ENCODE measurements at regions not wholly inside any gene's neighbourhood (a gene's known extent, or its start where the extent isn't known, plus 50 kb on each side); places are given as distances from the start of the nearest gene placed in this dataset.

DNA sequence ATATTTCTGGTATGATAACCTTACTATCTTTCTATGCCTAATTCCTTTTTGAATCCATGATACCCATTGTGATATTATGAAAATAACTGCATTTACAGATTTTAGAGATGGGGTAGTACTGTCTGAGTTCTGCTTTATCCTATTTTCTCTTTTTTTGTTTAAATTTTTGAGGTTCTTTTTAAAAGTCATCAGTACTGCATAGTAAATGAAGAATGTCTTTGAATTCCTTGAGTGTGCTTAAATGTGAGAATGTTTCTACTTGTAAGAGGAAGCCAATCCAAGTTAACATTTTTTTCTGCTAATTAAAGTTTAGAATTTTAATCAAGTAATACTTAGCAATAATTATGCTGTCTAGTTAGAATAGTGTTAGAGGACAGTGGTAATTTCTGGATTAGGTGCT lies 474.6 kb downstream of the PCNX1 start:
- Histone ChIP-seq H3K36me3 (ENCODE audit: insufficient read depth, insufficient read length, low read length) (no peaks in the 10 kb centered on the region), H3K4me1 (ENCODE audit: insufficient read depth, insufficient read length) (no peaks in the 10 kb centered on the region), H3K9ac (ENCODE audit: insufficient read length, low read depth) (no peak overlapping the region), H3K4me3 (ENCODE audit: insufficient read length, low read depth) (no peak overlapping the region), H3K9me3 (ENCODE audit: insufficient read depth, low read length) (peaks cover 18% of the 10 kb centered on the region; the same call in 1 of the 2 replicates), H3K27me3 (ENCODE audit: insufficient read depth, insufficient read length) (no peaks in the 10 kb centered on the region)
- DNase-seq (ENCODE audit: low read depth, low spot score): no peak
- no peak for TF ChIP-seq SUZ12 (IDR thresholded peaks at IDR 0.05; ENCODE audit: extremely low read depth, insufficient read depth, insufficient read length)
- no peak for TF ChIP-seq ZNF274 (IDR thresholded peaks at IDR 0.05; ENCODE audit: low read depth, low read length)
- TF ChIP-seq YY1 (IDR thresholded peaks at IDR 0.05; ENCODE audit: insufficient read depth, insufficient read length): no peak

DNA sequence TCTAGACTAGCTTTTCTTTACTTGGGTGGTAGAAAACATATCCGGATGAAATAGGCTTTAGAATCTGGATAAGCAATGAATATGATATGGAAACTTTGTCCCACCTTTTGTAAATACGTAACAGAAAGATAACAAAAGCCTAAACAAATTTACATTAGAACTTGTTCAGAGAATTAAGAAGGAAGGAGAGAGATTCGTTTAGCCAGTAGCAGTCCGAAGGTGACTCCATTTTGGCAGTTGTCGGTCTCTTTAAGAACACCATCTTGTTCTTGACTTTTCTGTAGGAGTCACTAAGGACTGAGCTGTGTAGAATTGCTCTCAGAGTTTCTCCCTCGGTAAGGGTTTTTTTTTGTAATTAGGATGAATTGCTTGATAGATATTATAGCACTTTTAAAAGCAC lies 475.1 kb downstream of the PCNX1 start:
- no peak overlapping the region for H3K4me3 ChIP-seq (ENCODE audit: insufficient read length, low read depth)
- H3K4me1 ChIP-seq (ENCODE audit: insufficient read depth, insufficient read length): no peaks in the 10 kb centered on the region
- DNase-seq (ENCODE audit: low read depth, low spot score): no peak
- no peaks in the 10 kb centered on the region for H3K36me3 ChIP-seq (ENCODE audit: insufficient read depth, insufficient read length, low read length)
- H3K27me3 ChIP-seq (ENCODE audit: insufficient read depth, insufficient read length): no peaks in the 10 kb centered on the region
- peaks cover 13% of the 10 kb centered on the region; the same call in 1 of the 2 replicates for H3K9me3 ChIP-seq (ENCODE audit: insufficient read depth, low read length)
- H3K9ac ChIP-seq (ENCODE audit: insufficient read length, low read depth): no peak overlapping the region
- no peak for TF ChIP-seq SUZ12 (IDR thresholded peaks at IDR 0.05; ENCODE audit: extremely low read depth, insufficient read depth, insufficient read length)
- no peak for TF ChIP-seq ZNF274 (IDR thresholded peaks at IDR 0.05; ENCODE audit: low read depth, low read length)
- no peak for TF ChIP-seq YY1 (IDR thresholded peaks at IDR 0.05; ENCODE audit: insufficient read depth, insufficient read length)

GRCh38 chr14:71383510-71383909 lies 476.3 kb downstream of the PCNX1 start:
- Histone ChIP-seq H3K4me1 (ENCODE audit: insufficient read depth, insufficient read length) (no peaks in the 10 kb centered on the region), H3K4me3 (ENCODE audit: insufficient read length, low read depth) (no peak overlapping the region), H3K9me3 (ENCODE audit: insufficient read depth, low read length) (peaks cover 4% of the 10 kb centered on the region; the same call in 1 of the 2 replicates), H3K9ac (ENCODE audit: insufficient read length, low read depth) (no peak overlapping the region), H3K27me3 (ENCODE audit: insufficient read depth, insufficient read length) (no peaks in the 10 kb centered on the region), H3K36me3 (ENCODE audit: insufficient read depth, insufficient read length, low read length) (no peaks in the 10 kb centered on the region)
- DNase-seq (ENCODE audit: low read depth, low spot score): no peak
- TF ChIP-seq YY1 (IDR thresholded peaks at IDR 0.05; ENCODE audit: insufficient read depth, insufficient read length) (no peak), ZNF274 (IDR thresholded peaks at IDR 0.05; ENCODE audit: low read depth, low read length) (no peak), SUZ12 (IDR thresholded peaks at IDR 0.05; ENCODE audit: extremely low read depth, insufficient read depth, insufficient read length) (no peak)

- DNase-seq (ENCODE audit: low read depth, low spot score): no peak
- H3K9me3 ChIP-seq (ENCODE audit: insufficient read depth, low read length): peaks cover 3% of the 10 kb centered on the region; the same call in 1 of the 2 replicates
- TF ChIP-seq YY1 (IDR thresholded peaks at IDR 0.05; ENCODE audit: insufficient read depth, insufficient read length) (no peak), ZNF274 (IDR thresholded peaks at IDR 0.05; ENCODE audit: low read depth, low read length) (no peak), SUZ12 (IDR thresholded peaks at IDR 0.05; ENCODE audit: extremely low read depth, insufficient read depth, insufficient read length) (no peak)
Measured at GRCh38 chr14:71384007-71384845, 477.0 kb downstream of the PCNX1 start.

GRCh38 chr14:71387753-71388152 lies 480.5 kb downstream of the PCNX1 start:
- Histone ChIP-seq H3K27me3 (ENCODE audit: insufficient read depth, insufficient read length) (no peaks in the 10 kb centered on the region), H3K36me3 (ENCODE audit: insufficient read depth, insufficient read length, low read length) (no peaks in the 10 kb centered on the region), H3K9ac (ENCODE audit: insufficient read length, low read depth) (no peak overlapping the region), H3K9me3 (ENCODE audit: insufficient read depth, low read length) (no peaks in the 10 kb centered on the region), H3K4me3 (ENCODE audit: insufficient read length, low read depth) (no peak overlapping the region), H3K4me1 (ENCODE audit: insufficient read depth, insufficient read length) (no peaks in the 10 kb centered on the region)
- TF ChIP-seq ZNF274 (IDR thresholded peaks at IDR 0.05; ENCODE audit: low read depth, low read length) (no peak), SUZ12 (IDR thresholded peaks at IDR 0.05; ENCODE audit: extremely low read depth, insufficient read depth, insufficient read length) (no peak), YY1 (IDR thresholded peaks at IDR 0.05; ENCODE audit: insufficient read depth, insufficient read length) (no peak)
- DNase-seq (ENCODE audit: low read depth, low spot score): no peak

More at GRCh38 chr14:71384007-71384845, 477.0 kb downstream of the PCNX1 start:
- Histone ChIP-seq H3K4me3 (ENCODE audit: insufficient read length, low read depth) (no peak overlapping the region), H3K36me3 (ENCODE audit: insufficient read depth, insufficient read length, low read length) (no peaks in the 10 kb centered on the region), H3K9ac (ENCODE audit: insufficient read length, low read depth) (no peak overlapping the region), H3K4me1 (ENCODE audit: insufficient read depth, insufficient read length) (no peaks in the 10 kb centered on the region), H3K27me3 (ENCODE audit: insufficient read depth, insufficient read length) (no peaks in the 10 kb centered on the region)

DNA sequence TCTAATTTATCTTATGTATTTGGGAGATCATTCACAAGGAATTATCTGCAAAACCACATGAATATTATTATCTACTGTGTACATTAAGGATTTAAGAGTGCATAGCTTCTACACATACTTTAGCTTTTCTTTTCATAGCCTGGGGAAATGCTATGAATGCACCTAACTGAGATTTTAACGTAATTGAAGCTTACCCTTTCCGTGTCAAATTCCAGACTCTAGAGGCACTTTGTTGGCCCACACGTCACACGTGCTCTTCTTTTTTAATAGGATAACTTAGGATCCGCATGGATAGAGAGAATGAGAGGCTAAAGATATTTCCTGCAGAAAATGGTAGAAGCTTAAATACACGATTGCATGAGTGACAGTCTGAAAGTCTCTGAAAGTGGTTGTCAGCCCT lies 481.1 kb downstream of the PCNX1 start:
- H3K9ac ChIP-seq (ENCODE audit: insufficient read length, low read depth): no peak overlapping the region
- no peaks in the 10 kb centered on the region for H3K9me3 ChIP-seq (ENCODE audit: insufficient read depth, low read length)
- no peak overlapping the region for H3K4me3 ChIP-seq (ENCODE audit: insufficient read length, low read depth)
- no peaks in the 10 kb centered on the region for H3K27me3 ChIP-seq (ENCODE audit: insufficient read depth, insufficient read length)
- no peaks in the 10 kb centered on the region for H3K4me1 ChIP-seq (ENCODE audit: insufficient read depth, insufficient read length)
- TF ChIP-seq YY1 (IDR thresholded peaks at IDR 0.05; ENCODE audit: insufficient read depth, insufficient read length) (no peak), SUZ12 (IDR thresholded peaks at IDR 0.05; ENCODE audit: extremely low read depth, insufficient read depth, insufficient read length) (no peak)
- H3K36me3 ChIP-seq (ENCODE audit: insufficient read depth, insufficient read length, low read length): no peaks in the 10 kb centered on the region
- no peak for DNase-seq (ENCODE audit: low read depth, low spot score)

- no peaks in the 10 kb centered on the region for H3K4me1 ChIP-seq (ENCODE audit: insufficient read depth, insufficient read length)
- H3K27me3 ChIP-seq (ENCODE audit: insufficient read depth, insufficient read length): no peaks in the 10 kb centered on the region
- TF ChIP-seq SUZ12 (IDR thresholded peaks at IDR 0.05; ENCODE audit: extremely low read depth, insufficient read depth, insufficient read length): no peak
- no peak for DNase-seq (ENCODE audit: low read depth, low spot score)
- H3K36me3 ChIP-seq (ENCODE audit: insufficient read depth, insufficient read length, low read length): no peaks in the 10 kb centered on the region
- no peaks in the 10 kb centered on the region for H3K9me3 ChIP-seq (ENCODE audit: insufficient read depth, low read length)
- no peak overlapping the region for H3K9ac ChIP-seq (ENCODE audit: insufficient read length, low read depth)
- H3K4me3 ChIP-seq (ENCODE audit: insufficient read length, low read depth): no peak overlapping the region
Measured at GRCh38 chr14:71388862-71389261, 481.6 kb downstream of the PCNX1 start.
